Transverse colon (tissue), 4 donors: ENCODE measurements at regions not wholly inside any gene's neighbourhood (a gene's known extent, or its start where the extent isn't known, plus 50 kb on each side); places are given as distances from the start of the nearest gene placed in this dataset.

ENCODE experiments used
- DNase-seq: peaks from one replicate; pipeline ENCODE4 v3.0.0-alpha.2; 2019
- H3K27ac ChIP-seq, 4 donors: fragments of 200-600 bp; sonication (generic); 2 replicates each; pipeline ENCODE4 v1.5.1; 2016 to 2018; ENCODE audit warnings: inconsistent platforms in 4 of 4
- H3K27me3 ChIP-seq: fragments of 200-600 bp; sonication (generic); 2 replicates; pipeline ENCODE4 v1.5.1; 2017; ENCODE audit warnings: inconsistent platforms
- H3K36me3 ChIP-seq, 4 donors: fragments of 200-600 bp; sonication (generic); 2 replicates each; pipeline ENCODE4 v1.5.1; 2017 to 2019; ENCODE audit warnings: inconsistent platforms in 4 of 4
- H3K4me1 ChIP-seq, 4 donors: fragments of 200-600 bp; sonication (generic); 2 replicates each; pipeline ENCODE4 v1.5.1; 2017 to 2020; ENCODE audit warnings: inconsistent platforms in 4 of 4
- H3K4me3 ChIP-seq, 4 donors: fragments of 200-600 bp; sonication (generic); 1 replicate in 1 of 4; 2 replicates in 3 of 4; pipeline versions ENCODE4 v1.5.1 to v1.6.1; 2017 to 2019; ENCODE audit warnings: inconsistent platforms in 4 of 4
- H3K9me3 ChIP-seq, 2 donors: fragments of 200-600 bp; sonication (generic); 2 replicates each; pipeline ENCODE4 v1.5.1; 2017 to 2019; ENCODE audit warnings: inconsistent platforms in 2 of 2
- CTCF ChIP-seq, 5 experiments: fragments of 200-600 bp in 3 of 5; fragments of 450-650 bp in 2 of 5; sonication (generic) in 3 of 5; IDR thresholded peaks; 1 replicate in 2 of 5; 2 replicates in 3 of 5; pipeline ENCODE4 v1.5.1; 2016 to 2017; ENCODE audit warnings: antibody characterized with exemption in 5 of 5, inconsistent platforms in 3 of 5, mild to moderate bottlenecking in 2 of 5, moderate library complexity in 1 of 5
- EP300 ChIP-seq: sonication (generic); formaldehyde crosslinking; IDR thresholded peaks from one replicate; pipeline ENCODE4 v1.6.1; 2017; ENCODE audit warnings: antibody characterized with exemption, low read depth
- POLR2A ChIP-seq: fragments of 450-650 bp; IDR thresholded peaks from one replicate; pipeline ENCODE4 v1.6.1; 2016; ENCODE audit warnings: antibody characterized with exemption, mild to moderate bottlenecking, moderate library complexity
- POLR2AphosphoS5 ChIP-seq, 3 donors: sonication (generic); formaldehyde crosslinking; IDR thresholded peaks; one replicate each; pipeline ENCODE4 v1.6.1; 2016; ENCODE audit warnings: antibody characterized with exemption in 3 of 3
- WGBS, 2 donors: methylation state at CpG; one replicate each; pipeline ENCODE4 v1.1.5; 2018; ENCODE audit warnings: low coverage in 1 of 2; 5-methylcytosine and 5-hydroxymethylcytosine counted together
- in situ Hi-C, 4 donors: fragments of 200-750 bp; cut with MboI; loops; one replicate each; pipeline versions ENCODE4 v1.15.0 to v1.15.1; 2017; ENCODE audit warnings: low sequenced_read_pairs in 3 of 4, low pct_ligation_motif_present in 1 of 4, low pct_unique_long_range_greater_than_20kb in 1 of 4
- intact Hi-C: fragments of 100-400 bp; cut with DNase I; formaldehyde crosslinking; loops from one replicate; pipeline ENCODE4 v1.15.1; 2023; ENCODE audit warnings: low total_unique reads

- in situ Hi-C loops (no loop called here), intact Hi-C loops (no loop called here)
- Histone ChIP-seq H3K9me3 (no peaks in the 10 kb centered on the region), H3K36me3 (no peaks in the 10 kb centered on the region), H3K27me3 (no peaks in the 10 kb centered on the region), H3K27ac (no peak overlapping the region), H3K4me3 (no peak overlapping the region), H3K4me1 (peaks cover 0 to 5% (median 0%) of the 10 kb centered on the region in 4 donors)
- 92 to 94% methylated on average over 7 to 28 of the region's 28 CpGs for WGBS, 2 donors
- DNase-seq = no peak
- TF ChIP-seq EP300 (no peak), CTCF (IDR thresholded peaks at IDR 0.05) (no peak), POLR2A (no peak), POLR2AphosphoS5 (IDR thresholded peaks at IDR 0.05) (no peak)
Observed at GRCh38 chr13:40479196-40479845, 187.1 kb downstream of the FOXO1 start.

GRCh38 chr13:40480012-40480914, 186.2 kb downstream of the FOXO1 start:
- no peak for DNase-seq
- peaks cover 0 to 5% (median 2%) of the 10 kb centered on the region in 4 donors for H3K4me1 ChIP-seq
- TF ChIP-seq POLR2AphosphoS5 (IDR thresholded peaks at IDR 0.05) (no peak), EP300 (no peak), POLR2A (no peak), CTCF (IDR thresholded peaks at IDR 0.05) (no peak)
- in situ Hi-C loops (no loop called here), intact Hi-C loops (no loop called here)
- no peak overlapping the region for H3K27ac ChIP-seq
- H3K4me3 ChIP-seq = no peak overlapping the region
- no peaks in the 10 kb centered on the region for H3K9me3 ChIP-seq
- WGBS, 2 donors = 39 to 68% methylated on average over 7 to 19 of the region's 19 CpGs
- H3K27me3 ChIP-seq = no peaks in the 10 kb centered on the region
- no peaks in the 10 kb centered on the region for H3K36me3 ChIP-seq

GRCh38 chr13:40480915-40481516, 185.4 kb downstream of the FOXO1 start:
- Histone ChIP-seq H3K4me3 (no peak overlapping the region), H3K4me1 (peaks cover 0 to 5% (median 2%) of the 10 kb centered on the region in 4 donors), H3K27me3 (no peaks in the 10 kb centered on the region), H3K27ac (no peak overlapping the region), H3K36me3 (no peaks in the 10 kb centered on the region), H3K9me3 (no peaks in the 10 kb centered on the region)
- no peak for DNase-seq
- in situ Hi-C loops (no loop called here), intact Hi-C loops (no loop called here)
- TF ChIP-seq CTCF (IDR thresholded peaks at IDR 0.05) = no peak
- TF ChIP-seq POLR2AphosphoS5 (IDR thresholded peaks at IDR 0.05) = no peak
- TF ChIP-seq POLR2A = no peak
- no peak for TF ChIP-seq EP300
- WGBS, 2 donors = 82 to 89% methylated on average over 4 to 12 of the region's 12 CpGs

- intact Hi-C loops = no loop called here
- no peak for TF ChIP-seq EP300
- no peak for TF ChIP-seq POLR2AphosphoS5 (IDR thresholded peaks at IDR 0.05)
- no peak for TF ChIP-seq POLR2A
- no peak for TF ChIP-seq CTCF (IDR thresholded peaks at IDR 0.05)
- peaks cover 0 to 5% (median 0%) of the 10 kb centered on the region in 4 donors for H3K4me1 ChIP-seq
- H3K9me3 ChIP-seq = no peaks in the 10 kb centered on the region
- WGBS, 2 donors = 92 to 100% methylated on average over 2 to 13 of the region's 13 CpGs
- no peaks in the 10 kb centered on the region for H3K27me3 ChIP-seq
- no peak overlapping the region for H3K4me3 ChIP-seq
- in situ Hi-C loops = no loop called here
- DNase-seq = no peak
- H3K27ac ChIP-seq = no peak overlapping the region
- H3K36me3 ChIP-seq = no peaks in the 10 kb centered on the region
Observed at GRCh38 chr13:40483601-40484000, 182.8 kb downstream of the FOXO1 start.
